Activated CD4-positive, alpha-beta T cell treated with anti-CD3 and anti-CD28 coated beads, Interleukin-2, amount 10 ng/mL, durations not matched to agents 24 days and 14 days (primary cell): ENCODE measurements at regions not wholly inside any gene's neighbourhood (a gene's known extent, or its start where the extent isn't known, plus 50 kb on each side); places are given as distances from the start of the nearest gene placed in this dataset.

ENCODE experiments used
- DNase-seq: peaks from one replicate; pipeline ENCODE4 v3.0.0; 2022
- H3K27ac Mint-ChIP-seq: one replicate; pipeline ENCODE4 v1.8.0; 2022; ENCODE audit warnings: mild to moderate bottlenecking, mixed read lengths
- H3K27me3 Mint-ChIP-seq: one replicate; pipeline ENCODE4 v1.8.0; 2022; ENCODE audit warnings: mixed read lengths
- H3K36me3 Mint-ChIP-seq: one replicate; pipeline ENCODE4 v1.8.0; 2022; ENCODE audit warnings: low read depth, mild to moderate bottlenecking, mixed read lengths
- H3K4me1 Mint-ChIP-seq: one replicate; pipeline ENCODE4 v1.8.0; 2021; ENCODE audit warnings: mixed read lengths
- H3K4me3 Mint-ChIP-seq: one replicate; pipeline ENCODE4 v1.8.0; 2022; ENCODE audit warnings: mild to moderate bottlenecking, moderate library complexity, mixed read lengths
- H3K9me3 Mint-ChIP-seq: one replicate; pipeline ENCODE4 v1.8.0; 2021; ENCODE audit warnings: mixed read lengths
- intact Hi-C: fragments of 100-400 bp; cut with micrococcal nuclease; formaldehyde crosslinking; loops from one replicate; pipeline ENCODE4 v1.15.1; 2023

DNA sequence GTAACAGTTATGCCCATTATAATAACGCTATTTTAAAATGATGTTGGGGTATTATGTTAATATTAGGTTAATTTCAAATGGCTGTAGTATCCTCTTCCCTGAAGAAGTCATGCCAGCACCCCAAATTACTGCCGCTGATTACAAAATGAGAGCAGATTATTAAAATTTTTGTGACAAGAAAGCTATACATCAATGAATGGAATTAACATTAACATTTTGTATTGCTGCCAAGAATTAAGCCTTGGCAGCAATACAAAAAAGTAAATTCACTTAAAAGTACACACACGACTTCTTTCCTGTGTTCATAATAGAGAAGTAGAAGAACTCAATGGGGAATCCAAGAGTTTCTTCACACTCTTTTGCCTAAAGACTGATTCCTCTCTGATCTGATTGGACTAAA lies 482.8 kb downstream of the STIM2 start:
- no peak overlapping the region for H3K27ac Mint-ChIP-seq

DNA sequence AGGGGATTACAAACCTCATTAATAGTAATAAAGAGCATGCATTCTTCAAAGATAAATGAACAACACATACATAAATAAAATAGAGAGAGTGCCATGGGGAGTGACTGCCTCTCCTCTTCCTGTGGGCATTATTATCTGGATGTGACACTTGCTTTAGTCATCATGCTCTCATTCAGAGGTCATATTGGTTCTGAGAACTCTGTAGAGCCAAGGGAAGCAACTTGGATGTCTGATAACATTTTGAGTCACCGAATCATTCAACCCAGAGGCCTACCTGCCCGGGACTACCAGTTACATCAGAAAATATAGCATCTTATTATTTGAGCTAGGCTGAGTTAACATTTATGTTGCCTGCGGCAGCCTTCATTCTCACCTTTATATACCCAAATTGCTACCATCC lies 489.5 kb downstream of the STIM2 start:
- H3K27me3 Mint-ChIP-seq = no peaks in the 10 kb centered on the region
- no peak overlapping the region for H3K4me3 Mint-ChIP-seq
- no peaks in the 10 kb centered on the region for H3K4me1 Mint-ChIP-seq
- H3K27ac Mint-ChIP-seq = no peak overlapping the region
- intact Hi-C loops = no loop called here
- no peaks in the 10 kb centered on the region for H3K9me3 Mint-ChIP-seq
- no peaks in the 10 kb centered on the region for H3K36me3 Mint-ChIP-seq
- no peak for DNase-seq

More for the DNA sequence above, 482.8 kb downstream of the STIM2 start:
- DNase-seq = no peak
- intact Hi-C loops = no loop called here
- Mint-ChIP-seq H3K36me3 (no peaks in the 10 kb centered on the region), H3K4me3 (no peak overlapping the region), H3K27me3 (no peaks in the 10 kb centered on the region), H3K4me1 (no peaks in the 10 kb centered on the region), H3K9me3 (no peaks in the 10 kb centered on the region)

DNA sequence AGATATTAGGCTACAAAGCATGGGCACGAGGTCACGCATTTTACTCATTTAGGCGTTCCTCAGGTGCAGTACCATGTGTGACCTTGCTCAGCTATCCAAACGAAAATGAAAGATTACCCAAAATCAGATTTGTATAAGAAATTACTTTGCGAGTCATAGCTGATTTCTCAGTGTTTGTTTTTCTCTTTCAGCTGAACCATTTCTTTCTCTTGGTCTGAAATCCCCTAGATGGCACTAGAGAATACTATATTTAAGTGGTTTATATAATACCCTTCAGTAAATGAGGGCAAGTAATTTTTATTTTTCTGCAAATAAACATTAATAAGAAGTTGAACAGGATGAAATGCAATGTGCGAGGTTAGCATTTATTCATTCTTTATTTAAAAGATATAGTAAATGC lies 496.6 kb downstream of the STIM2 start:
- Mint-ChIP-seq H3K27ac (no peak overlapping the region), H3K9me3 (no peaks in the 10 kb centered on the region), H3K4me3 (no peak overlapping the region), H3K36me3 (no peaks in the 10 kb centered on the region), H3K27me3 (no peaks in the 10 kb centered on the region), H3K4me1 (no peaks in the 10 kb centered on the region)
- intact Hi-C loops = no loop called here
- DNase-seq = no peak

GRCh38 chr4:27358269-27358668 lies 497.6 kb downstream of the STIM2 start:
- no peak for DNase-seq
- intact Hi-C loops = no loop called here
- Mint-ChIP-seq H3K9me3 (no peaks in the 10 kb centered on the region), H3K36me3 (no peaks in the 10 kb centered on the region), H3K27ac (no peak overlapping the region), H3K4me3 (no peak overlapping the region), H3K4me1 (no peaks in the 10 kb centered on the region), H3K27me3 (no peaks in the 10 kb centered on the region)

- H3K27ac Mint-ChIP-seq = no peak overlapping the region
- intact Hi-C loops = no loop called here
- H3K36me3 Mint-ChIP-seq = no peaks in the 10 kb centered on the region
- no peak for DNase-seq
- no peaks in the 10 kb centered on the region for H3K9me3 Mint-ChIP-seq
- H3K4me1 Mint-ChIP-seq = no peaks in the 10 kb centered on the region
- no peaks in the 10 kb centered on the region for H3K27me3 Mint-ChIP-seq
- no peak overlapping the region for H3K4me3 Mint-ChIP-seq
These were observed 499.5 kb downstream of the STIM2 start for GRCh38 chr4:27360131-27360530.

DNA sequence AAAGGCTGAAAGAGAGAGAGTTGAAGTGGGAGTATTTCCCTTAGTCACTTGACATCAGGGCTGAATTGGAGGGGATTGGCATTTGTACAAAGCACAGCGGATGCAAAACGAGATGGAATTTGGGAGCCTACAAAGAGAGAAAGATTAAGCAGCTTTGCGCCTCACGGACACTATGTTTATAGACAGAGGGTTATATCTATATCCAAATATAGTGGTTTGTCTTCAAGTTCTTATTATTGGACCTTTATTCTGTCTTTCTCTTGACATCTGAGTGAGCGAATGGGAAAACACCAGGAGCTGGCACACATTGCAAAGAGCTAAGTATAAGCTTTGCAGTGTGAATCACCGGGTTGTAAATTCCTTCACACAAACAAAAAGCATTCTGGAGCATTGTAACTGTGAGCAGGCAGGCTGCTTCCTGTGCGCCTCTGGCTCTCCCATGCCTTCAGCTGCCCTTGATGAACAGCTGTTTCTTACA lies 500.2 kb downstream of the STIM2 start:
- Mint-ChIP-seq H3K4me1 (no peaks in the 10 kb centered on the region), H3K27ac (no peak overlapping the region), H3K27me3 (no peaks in the 10 kb centered on the region), H3K9me3 (no peaks in the 10 kb centered on the region), H3K36me3 (no peaks in the 10 kb centered on the region), H3K4me3 (no peak overlapping the region)
- no peak for DNase-seq
- intact Hi-C loops = no loop called here

GRCh38 chr4:27364509-27364908 lies 503.9 kb downstream of the STIM2 start:
- no peaks in the 10 kb centered on the region for H3K9me3 Mint-ChIP-seq
- no peak overlapping the region for H3K4me3 Mint-ChIP-seq
- intact Hi-C loops = no loop called here
- H3K27ac Mint-ChIP-seq = no peak overlapping the region
- no peaks in the 10 kb centered on the region for H3K36me3 Mint-ChIP-seq
- H3K4me1 Mint-ChIP-seq = no peaks in the 10 kb centered on the region
- no peak for DNase-seq
- H3K27me3 Mint-ChIP-seq = no peaks in the 10 kb centered on the region

DNA sequence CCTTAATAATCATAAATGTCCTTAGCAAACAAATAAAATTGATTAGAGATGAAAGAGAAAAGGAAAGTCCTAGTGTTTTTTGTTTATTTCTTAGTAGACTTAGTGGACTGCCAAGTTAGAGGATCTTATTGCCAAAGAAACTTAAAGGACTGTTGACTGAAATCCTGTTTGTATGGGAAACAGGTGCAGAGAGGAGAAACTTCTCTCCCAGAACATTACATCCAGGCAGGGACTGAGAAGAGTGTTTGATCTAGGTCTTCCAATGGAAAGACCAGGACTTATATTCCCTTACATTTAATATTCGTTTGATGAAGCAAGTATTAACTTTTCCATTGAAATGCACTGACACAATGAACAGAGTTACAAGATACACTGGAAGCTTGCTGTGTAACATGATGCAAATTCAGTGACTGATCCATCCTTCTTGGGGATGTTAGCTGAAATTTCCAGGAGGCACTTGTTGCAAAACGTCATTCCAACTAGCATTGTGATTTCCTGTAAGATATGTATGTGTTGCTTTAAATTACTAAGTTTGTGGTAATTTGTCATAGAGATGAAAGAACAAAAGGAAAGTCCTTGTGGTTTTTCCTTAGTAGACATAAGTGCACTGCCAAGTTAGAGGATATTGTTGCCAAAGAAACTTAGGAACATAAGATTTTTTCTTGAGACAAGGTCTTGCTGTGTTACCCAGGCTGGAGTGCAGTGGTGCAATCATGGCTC lies 505.6 kb downstream of the STIM2 start:
- Mint-ChIP-seq H3K27me3 (no peaks in the 10 kb centered on the region), H3K9me3 (no peaks in the 10 kb centered on the region), H3K36me3 (no peaks in the 10 kb centered on the region), H3K27ac (no peak overlapping the region), H3K4me1 (no peaks in the 10 kb centered on the region), H3K4me3 (no peak overlapping the region)
- no peak for DNase-seq
- intact Hi-C loops = no loop called here

DNA sequence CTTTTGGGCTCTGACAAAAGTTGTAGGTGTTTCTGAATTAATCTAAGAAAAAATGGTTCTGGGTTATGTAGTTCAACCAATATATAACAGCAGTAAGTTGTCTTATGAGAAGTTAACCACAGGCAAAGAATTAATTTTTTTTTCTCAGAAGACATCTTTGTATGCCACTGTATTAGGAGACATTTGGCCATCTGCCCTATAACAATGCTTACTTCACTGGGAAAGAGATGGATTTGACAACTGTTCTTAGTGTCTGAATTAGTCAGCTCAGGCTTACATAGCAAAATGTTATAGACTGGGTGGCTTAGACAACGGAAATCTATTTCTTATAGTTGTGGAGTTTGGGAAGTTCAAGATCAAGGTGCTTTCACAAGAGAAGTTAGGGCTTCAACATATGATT lies 508.1 kb downstream of the STIM2 start:
- no peaks in the 10 kb centered on the region for H3K4me1 Mint-ChIP-seq
- DNase-seq = no peak
- H3K27me3 Mint-ChIP-seq = no peaks in the 10 kb centered on the region
- no peaks in the 10 kb centered on the region for H3K9me3 Mint-ChIP-seq
- intact Hi-C loops = no loop called here
- no peaks in the 10 kb centered on the region for H3K36me3 Mint-ChIP-seq
- H3K27ac Mint-ChIP-seq = no peak overlapping the region
- H3K4me3 Mint-ChIP-seq = no peak overlapping the region

DNA sequence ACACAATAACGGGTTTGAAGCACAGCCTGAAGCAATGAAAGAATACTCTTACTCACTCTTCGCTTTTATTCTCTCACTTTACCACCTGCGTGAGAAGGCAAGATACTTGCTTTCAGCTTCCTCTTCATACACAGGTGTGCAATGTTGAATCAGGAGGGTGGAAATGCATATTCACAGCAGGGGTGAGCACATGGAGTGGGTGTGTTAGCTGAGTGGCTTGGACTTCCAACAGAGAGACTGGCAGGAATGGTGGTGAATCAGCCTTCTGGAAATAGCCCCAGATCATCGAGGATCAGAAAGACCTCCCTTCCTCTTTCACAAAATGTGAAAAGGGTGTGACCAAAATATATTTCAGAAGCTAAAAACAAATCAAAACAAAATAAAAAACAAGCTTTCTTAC lies 521.2 kb downstream of the STIM2 start:
- intact Hi-C loops = no loop called here
- Mint-ChIP-seq H3K9me3 (peaks cover 7% of the 10 kb centered on the region), H3K27ac (no peak overlapping the region), H3K36me3 (no peaks in the 10 kb centered on the region), H3K4me3 (no peak overlapping the region), H3K27me3 (no peaks in the 10 kb centered on the region), H3K4me1 (no peaks in the 10 kb centered on the region)
- DNase-seq = no peak

GRCh38 chr4:27387711-27388110 lies 527.1 kb downstream of the STIM2 start:
- Mint-ChIP-seq H3K27me3 (no peaks in the 10 kb centered on the region), H3K36me3 (no peaks in the 10 kb centered on the region), H3K4me3 (no peak overlapping the region), H3K27ac (no peak overlapping the region), H3K9me3 (peaks cover 7% of the 10 kb centered on the region), H3K4me1 (no peaks in the 10 kb centered on the region)
- intact Hi-C loops = no loop called here
- DNase-seq = no peak

DNA sequence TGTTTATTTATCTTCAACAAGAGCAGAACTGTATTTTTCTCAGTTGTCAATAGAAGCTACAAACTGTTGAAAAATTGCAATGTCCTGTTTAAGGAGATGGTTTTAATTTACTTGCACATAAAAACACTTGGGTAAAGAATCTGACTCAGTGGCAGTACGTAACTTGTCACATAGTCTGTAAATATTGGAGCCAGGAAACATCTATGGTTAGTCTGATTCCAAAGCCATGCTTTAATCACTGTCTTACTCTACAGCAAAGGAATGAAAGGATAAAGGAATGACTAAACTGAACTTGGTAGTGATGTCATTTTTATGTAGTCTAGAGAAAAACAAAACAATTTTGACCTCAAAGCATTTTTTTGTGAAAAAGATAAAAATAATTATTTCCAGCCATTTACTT lies 537.2 kb downstream of the STIM2 start:
- Mint-ChIP-seq H3K4me1 (no peaks in the 10 kb centered on the region), H3K9me3 (no peaks in the 10 kb centered on the region), H3K4me3 (no peak overlapping the region), H3K27me3 (no peaks in the 10 kb centered on the region), H3K36me3 (no peaks in the 10 kb centered on the region), H3K27ac (no peak overlapping the region)
- intact Hi-C loops = no loop called here
- no peak for DNase-seq

DNA sequence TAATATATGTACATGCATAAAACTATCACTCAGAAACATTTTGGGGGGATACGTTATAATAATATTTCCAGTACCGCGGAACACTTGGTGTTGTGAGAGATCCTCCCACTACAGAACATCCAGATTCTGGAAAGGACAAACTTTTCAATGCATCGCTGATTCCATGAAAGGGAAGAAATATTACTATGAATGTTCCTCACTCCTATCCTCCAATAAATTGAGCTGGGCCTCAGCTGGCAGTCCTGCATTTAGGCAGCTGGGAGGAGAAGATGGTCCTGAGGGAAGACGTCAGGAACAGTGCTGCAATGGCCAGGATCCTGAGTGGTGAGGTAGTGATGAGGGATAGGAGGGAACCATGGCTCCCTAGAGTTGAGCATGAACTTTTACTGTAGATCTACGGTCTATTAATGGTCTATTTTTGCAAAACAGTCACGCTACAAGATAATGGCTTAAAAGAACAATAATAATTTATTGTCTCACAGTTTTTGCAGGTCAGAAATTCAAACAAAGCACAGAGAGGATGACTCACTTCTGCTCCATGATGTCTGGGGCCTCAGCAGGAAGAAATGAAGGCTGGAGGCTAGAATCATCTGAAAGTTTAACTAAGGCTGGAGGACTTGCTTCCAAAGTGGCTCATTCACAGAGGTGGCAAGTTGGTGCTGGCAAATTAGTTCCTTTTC lies 538.1 kb downstream of the STIM2 start:
- H3K4me3 Mint-ChIP-seq = no peak overlapping the region
- no peak overlapping the region for H3K27ac Mint-ChIP-seq
- no peaks in the 10 kb centered on the region for H3K27me3 Mint-ChIP-seq
- no peak for DNase-seq
- H3K9me3 Mint-ChIP-seq = peaks cover under 1% of the 10 kb centered on the region
- no peaks in the 10 kb centered on the region for H3K36me3 Mint-ChIP-seq
- intact Hi-C loops = no loop called here
- no peaks in the 10 kb centered on the region for H3K4me1 Mint-ChIP-seq

DNA sequence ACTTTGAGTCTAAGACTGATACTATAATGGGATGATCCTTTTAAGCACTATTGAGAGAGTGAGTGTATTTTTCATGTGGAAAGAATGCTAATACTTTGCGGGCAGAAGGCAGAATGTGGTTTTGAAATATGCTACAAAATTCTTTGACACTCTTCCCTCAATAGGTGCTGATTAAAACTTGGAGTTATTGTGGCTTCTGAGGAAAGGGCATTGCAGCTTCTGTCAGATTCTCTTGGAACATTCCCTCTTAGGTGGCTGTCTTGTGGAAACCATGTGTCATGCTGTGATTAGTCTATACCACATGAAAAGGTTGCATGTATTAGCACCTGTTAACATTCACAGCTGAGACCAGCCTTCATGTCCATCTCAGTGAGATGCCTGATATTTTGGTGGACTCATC lies 547.0 kb downstream of the STIM2 start:
- Mint-ChIP-seq H3K27me3 (no peaks in the 10 kb centered on the region), H3K9me3 (peaks cover 3% of the 10 kb centered on the region), H3K4me1 (no peaks in the 10 kb centered on the region), H3K27ac (no peak overlapping the region), H3K4me3 (no peak overlapping the region), H3K36me3 (no peaks in the 10 kb centered on the region)
- DNase-seq = no peak
- intact Hi-C loops = no loop called here

GRCh38 chr4:27412613-27413012 lies 552.0 kb downstream of the STIM2 start:
- no peak overlapping the region for H3K4me3 Mint-ChIP-seq
- no peak overlapping the region for H3K27ac Mint-ChIP-seq
- no peaks in the 10 kb centered on the region for H3K9me3 Mint-ChIP-seq
- intact Hi-C loops = no loop called here
- no peaks in the 10 kb centered on the region for H3K27me3 Mint-ChIP-seq
- H3K36me3 Mint-ChIP-seq = no peaks in the 10 kb centered on the region
- no peaks in the 10 kb centered on the region for H3K4me1 Mint-ChIP-seq
- DNase-seq = no peak
